ENCODE measurements at regions not wholly inside any gene's neighbourhood (a gene's known extent, or its start where the extent isn't known, plus 50 kb on each side); places are given as distances from the start of the nearest gene placed in this dataset.

DNA sequence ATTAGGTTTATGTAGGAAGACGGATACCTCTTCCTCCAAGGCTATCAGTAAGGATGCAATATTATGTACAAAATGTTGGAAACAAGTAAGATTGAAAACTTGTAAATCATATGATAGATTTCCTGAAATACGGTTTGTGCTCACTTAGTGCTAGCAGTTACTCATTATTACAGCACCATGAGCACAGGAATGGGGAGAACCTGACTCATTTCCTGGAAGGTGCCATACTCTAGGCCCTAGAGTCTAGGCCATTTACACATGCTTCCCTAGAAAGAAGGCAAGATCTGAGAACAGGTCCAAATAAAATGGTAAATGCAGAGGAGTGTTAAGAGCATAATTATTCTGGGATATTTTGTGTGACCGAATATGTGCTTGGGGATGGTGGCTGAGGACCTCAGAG lies 467.7 kb upstream of the CELF4 start:
- intact Hi-C loops (cut with micrococcal nuclease; ENCODE audit: unreplicated experiment): no loop called here
- H3K4me3 Mint-ChIP-seq (ENCODE audit: unreplicated experiment): no peak overlapping the region

DNA sequence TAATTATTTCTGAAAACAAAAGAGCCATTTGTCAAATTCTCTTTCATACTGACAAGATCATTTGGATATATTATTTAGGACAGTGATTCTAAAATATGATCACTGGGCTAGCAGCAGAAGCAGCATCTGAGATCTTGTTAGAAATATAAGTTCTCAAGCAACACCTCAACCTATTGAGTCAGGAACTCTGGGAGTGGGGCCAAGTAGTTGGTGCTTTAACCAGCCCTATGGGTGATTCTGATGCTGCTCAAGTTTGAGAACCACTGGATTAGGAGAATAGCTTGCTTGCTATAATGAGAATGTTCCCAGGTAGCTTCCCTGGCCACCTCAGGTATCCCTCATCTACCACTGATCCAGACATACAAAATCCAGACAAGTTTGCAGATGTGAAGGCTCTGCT lies 466.9 kb upstream of the CELF4 start:
- CTCF ChIA-PET: no interaction called here
- no peak overlapping the region for H3K4me3 Mint-ChIP-seq (ENCODE audit: unreplicated experiment)

More for the DNA sequence above, 467.7 kb upstream of the CELF4 start:
- H3K9me3 ChIP-seq: no peaks in the 10 kb centered on the region
- TF ChIP-seq, protein P1, sequence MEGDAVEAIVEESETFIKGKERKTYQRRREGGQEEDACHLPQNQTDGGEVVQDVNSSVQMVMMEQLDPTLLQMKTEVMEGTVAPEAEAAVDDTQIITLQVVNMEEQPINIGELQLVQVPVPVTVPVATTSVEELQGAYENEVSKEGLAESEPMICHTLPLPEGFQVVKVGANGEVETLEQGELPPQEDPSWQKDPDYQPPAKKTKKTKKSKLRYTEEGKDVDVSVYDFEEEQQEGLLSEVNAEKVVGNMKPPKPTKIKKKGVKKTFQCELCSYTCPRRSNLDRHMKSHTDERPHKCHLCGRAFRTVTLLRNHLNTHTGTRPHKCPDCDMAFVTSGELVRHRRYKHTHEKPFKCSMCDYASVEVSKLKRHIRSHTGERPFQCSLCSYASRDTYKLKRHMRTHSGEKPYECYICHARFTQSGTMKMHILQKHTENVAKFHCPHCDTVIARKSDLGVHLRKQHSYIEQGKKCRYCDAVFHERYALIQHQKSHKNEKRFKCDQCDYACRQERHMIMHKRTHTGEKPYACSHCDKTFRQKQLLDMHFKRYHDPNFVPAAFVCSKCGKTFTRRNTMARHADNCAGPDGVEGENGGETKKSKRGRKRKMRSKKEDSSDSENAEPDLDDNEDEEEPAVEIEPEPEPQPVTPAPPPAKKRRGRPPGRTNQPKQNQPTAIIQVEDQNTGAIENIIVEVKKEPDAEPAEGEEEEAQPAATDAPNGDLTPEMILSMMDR (IDR thresholded peaks at IDR 0.05; ENCODE audit: insufficient read depth in 1 of 2, low read depth in 1 of 2, low read length in 1 of 2, severe bottlenecking in 1 of 2, unreplicated experiment in 1 of 2): no peak
- DNase-seq: no peak
- CTCF ChIA-PET: no interaction called here
- H3K36me3 ChIP-seq (ENCODE audit: control insufficient read depth, insufficient read depth, low read length): no peaks in the 10 kb centered on the region
- H3K4me1 Mint-ChIP-seq (ENCODE audit: low read depth, unreplicated experiment): no peaks in the 10 kb centered on the region
- no peaks in the 10 kb centered on the region for H3K27me3 ChIP-seq (replicated peaks; ENCODE audit: control insufficient read depth, insufficient read depth, low read length)
- POLR2A ChIA-PET: no interaction called here
- no TSS peak for BruUV-seq (replicated peaks)
- H3K9me3 Mint-ChIP-seq (ENCODE audit: unreplicated experiment): no peaks in the 10 kb centered on the region
- H3K4me3 ChIP-seq (ENCODE audit: low read depth, low read length): no peak overlapping the region
- H3K36me3 Mint-ChIP-seq (ENCODE audit: insufficient read depth, unreplicated experiment): no peaks in the 10 kb centered on the region
- no peaks in the 10 kb centered on the region for H3K4me1 ChIP-seq
- H3K27ac Mint-ChIP-seq (ENCODE audit: unreplicated experiment): no peak overlapping the region
- peaks cover 6% of the 10 kb centered on the region for H3K27me3 Mint-ChIP-seq (ENCODE audit: insufficient read depth, unreplicated experiment)

DNA sequence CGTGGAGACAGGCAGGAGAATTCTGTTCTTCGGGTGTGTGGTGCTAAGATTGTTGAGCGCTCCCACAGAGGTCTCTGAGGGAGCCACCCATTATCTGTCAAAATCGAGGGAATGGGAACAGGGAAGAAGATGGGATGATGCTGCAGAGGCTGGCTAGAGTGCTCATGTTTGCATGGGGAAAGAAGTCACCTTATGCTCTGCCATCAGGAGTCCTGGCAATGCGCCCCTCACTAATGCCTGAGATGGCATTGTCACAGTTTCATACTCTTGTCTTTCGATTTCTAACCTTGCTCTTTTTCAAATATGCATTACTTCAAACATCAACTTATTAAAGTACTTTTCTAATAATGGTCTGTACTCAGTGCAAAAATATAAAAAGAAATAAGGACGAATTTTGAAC lies 463.3 kb upstream of the CELF4 start:
- Mint-ChIP-seq H3K9me3 (ENCODE audit: unreplicated experiment) (no peaks in the 10 kb centered on the region), H3K27me3 (ENCODE audit: insufficient read depth, unreplicated experiment) (peaks cover 3% of the 10 kb centered on the region), H3K4me1 (ENCODE audit: low read depth, unreplicated experiment) (no peaks in the 10 kb centered on the region), H3K36me3 (ENCODE audit: insufficient read depth, unreplicated experiment) (no peaks in the 10 kb centered on the region), H3K4me3 (ENCODE audit: unreplicated experiment) (no peak overlapping the region), H3K27ac (ENCODE audit: unreplicated experiment) (no peak overlapping the region)
- Histone ChIP-seq H3K4me1 (peaks cover 9% of the 10 kb centered on the region), H3K4me3 (ENCODE audit: low read depth, low read length) (no peak overlapping the region), H3K9me3 (no peaks in the 10 kb centered on the region), H3K36me3 (ENCODE audit: control insufficient read depth, insufficient read depth, low read length) (no peaks in the 10 kb centered on the region), H3K27me3 (replicated peaks; ENCODE audit: control insufficient read depth, insufficient read depth, low read length) (no peaks in the 10 kb centered on the region)
- ChIA-PET CTCF (no interaction called here), POLR2A (no interaction called here)
- BruUV-seq (replicated peaks): no TSS peak
- no peak for DNase-seq
- intact Hi-C loops (cut with micrococcal nuclease; ENCODE audit: unreplicated experiment): no loop called here
- TF ChIP-seq, protein P1 (IDR thresholded peaks at IDR 0.05; ENCODE audit: insufficient read depth in 1 of 2, low read depth in 1 of 2, low read length in 1 of 2, severe bottlenecking in 1 of 2, unreplicated experiment in 1 of 2): no peak

More for the DNA sequence above, 466.9 kb upstream of the CELF4 start:
- Histone ChIP-seq H3K4me3 (ENCODE audit: low read depth, low read length) (no peak overlapping the region), H3K9me3 (no peaks in the 10 kb centered on the region), H3K27me3 (replicated peaks; ENCODE audit: control insufficient read depth, insufficient read depth, low read length) (no peaks in the 10 kb centered on the region), H3K4me1 (no peaks in the 10 kb centered on the region), H3K36me3 (ENCODE audit: control insufficient read depth, insufficient read depth, low read length) (no peaks in the 10 kb centered on the region)
- TF ChIP-seq, protein P1 (IDR thresholded peaks at IDR 0.05; ENCODE audit: insufficient read depth in 1 of 2, low read depth in 1 of 2, low read length in 1 of 2, severe bottlenecking in 1 of 2, unreplicated experiment in 1 of 2): no peak
- H3K9me3 Mint-ChIP-seq (ENCODE audit: unreplicated experiment): no peaks in the 10 kb centered on the region
- no TSS peak for BruUV-seq (replicated peaks)
- no peak overlapping the region for H3K27ac Mint-ChIP-seq (ENCODE audit: unreplicated experiment)
- no peaks in the 10 kb centered on the region for H3K4me1 Mint-ChIP-seq (ENCODE audit: low read depth, unreplicated experiment)
- POLR2A ChIA-PET: no interaction called here
- peaks cover 6% of the 10 kb centered on the region for H3K27me3 Mint-ChIP-seq (ENCODE audit: insufficient read depth, unreplicated experiment)
- intact Hi-C loops (cut with micrococcal nuclease; ENCODE audit: unreplicated experiment): no loop called here
- no peak for DNase-seq
- no peaks in the 10 kb centered on the region for H3K36me3 Mint-ChIP-seq (ENCODE audit: insufficient read depth, unreplicated experiment)

All from Caco-2 (cell line).